Panc1 (cell line): ENCODE measurements at regions not wholly inside any gene's neighbourhood (a gene's known extent, or its start where the extent isn't known, plus 50 kb on each side); places are given as distances from the start of the nearest gene placed in this dataset.

ENCODE experiments used
- ATAC-seq: fragments of 200-7000 bp; cut with Tn5 transposase; 2 replicates; pipeline ENCODE4 v1.9.1; 2020; ENCODE audit warnings: mild to moderate bottlenecking, moderate library complexity
- BruUV-seq: library from RNA; stranded (reverse); fragments of 400-500 nt; replicated peaks from 2 replicates; lab custom pipeline; 2021; lab: Mats Ljungman, UMichigan
- CTCF ChIA-PET: fragments of 300-600 bp; sonication (Branson Sonifier 250); formaldehyde crosslinking; loops from one replicate; lab custom pipeline; 2022; ENCODE audit warnings: antibody characterized with exemption; lab: Charles Lee
- POLR2A ChIA-PET: fragments of 300-600 bp; sonication (Branson Sonifier 250); formaldehyde crosslinking; loops from one replicate; lab custom pipeline; 2022; ENCODE audit warnings: antibody characterized with exemption; lab: Charles Lee
- DNase-seq: peaks from one replicate; pipeline ENCODE4 v3.0.0-alpha.2; 2010; ENCODE audit warnings: low read depth, low spot score
- H3K27ac ChIP-seq: 2 replicates; pipeline ENCODE4 v1.5.1; 2011; ENCODE audit warnings: mild to moderate bottlenecking, low read length, inconsistent platforms
- H3K27me3 ChIP-seq: fragments of 200-500 bp; sonication (Bioruptor generic); 2 replicates; pipeline ENCODE4 v1.6.0; 2014; ENCODE audit warnings: low read length, inconsistent platforms; ENCODE audit not compliant: control insufficient read depth, insufficient read depth
- H3K36me3 ChIP-seq: fragments of 200-500 bp; sonication (Bioruptor generic); 2 replicates; pipeline ENCODE4 v1.5.1; 2014; ENCODE audit warnings: inconsistent platforms, mild to moderate bottlenecking, low read length, moderate library complexity; ENCODE audit not compliant: control insufficient read depth, insufficient read depth
- H3K4me1 ChIP-seq: 2 replicates; pipeline ENCODE4 v1.5.1; 2011; ENCODE audit warnings: inconsistent platforms, mild to moderate bottlenecking, low read length, moderate library complexity; ENCODE audit not compliant: control insufficient read depth, insufficient read depth
- H3K4me3 ChIP-seq, 2 experiments: 2 replicates each; pipeline ENCODE4 v1.5.1; 2011 to 2012; ENCODE audit warnings: low read depth in 2 of 2, low read length in 2 of 2, mild to moderate bottlenecking in 2 of 2, inconsistent platforms in 1 of 2, moderate library complexity in 1 of 2
- H3K9me3 ChIP-seq: fragments of 200-500 bp; sonication (Bioruptor generic); 2 replicates; pipeline ENCODE4 v1.5.1; 2014; ENCODE audit warnings: low read depth, mild to moderate bottlenecking, inconsistent platforms, low read length, moderate library complexity; ENCODE audit not compliant: control insufficient read depth, insufficient read depth
- POLR2AphosphoS5 ChIP-seq: IDR thresholded peaks from 2 replicates; pipeline ENCODE4 v1.6.1; 2012; ENCODE audit warnings: mild to moderate bottlenecking, low read depth, low read length, moderate library complexity
- REST ChIP-seq, 2 experiments: IDR thresholded peaks; 2 replicates each; pipeline ENCODE4 v1.6.1; 2011 to 2012; ENCODE audit warnings: low read depth in 2 of 2, control low read depth in 1 of 2, low read length in 1 of 2, mild to moderate bottlenecking in 1 of 2, moderate library complexity in 1 of 2; ENCODE audit not compliant: insufficient read depth in 1 of 2
- SIN3A ChIP-seq: IDR thresholded peaks from 2 replicates; pipeline ENCODE4 v1.6.1; 2012; ENCODE audit warnings: low read depth, mild to moderate bottlenecking, low read length, moderate library complexity, borderline replicate concordance; ENCODE audit not compliant: insufficient read depth
- TCF7L2 ChIP-seq: IDR thresholded peaks from 2 replicates; pipeline ENCODE4 v1.6.1; 2011; ENCODE audit warnings: mild to moderate bottlenecking, low read depth, low read length, inconsistent platforms
- in situ Hi-C: cut with HindIII; loops from 2 replicates; pipeline ENCODE4 v1.10.0; 2016; ENCODE audit warnings: low sequenced_read_pairs, low pct_unique_long_range_greater_than_20kb
- intact Hi-C: fragments of 100-400 bp; cut with micrococcal nuclease; formaldehyde crosslinking; loops from one replicate; pipeline ENCODE4 v1.10.0; 2022; ENCODE audit not compliant: unreplicated experiment
- TF ChIP-seq, protein P1 (sequence below): fragments of 450-650 bp; IDR thresholded peaks from 2 replicates; pipeline ENCODE4 v1.5.1; 2017; ENCODE audit warnings: mild to moderate bottlenecking

DNA sequence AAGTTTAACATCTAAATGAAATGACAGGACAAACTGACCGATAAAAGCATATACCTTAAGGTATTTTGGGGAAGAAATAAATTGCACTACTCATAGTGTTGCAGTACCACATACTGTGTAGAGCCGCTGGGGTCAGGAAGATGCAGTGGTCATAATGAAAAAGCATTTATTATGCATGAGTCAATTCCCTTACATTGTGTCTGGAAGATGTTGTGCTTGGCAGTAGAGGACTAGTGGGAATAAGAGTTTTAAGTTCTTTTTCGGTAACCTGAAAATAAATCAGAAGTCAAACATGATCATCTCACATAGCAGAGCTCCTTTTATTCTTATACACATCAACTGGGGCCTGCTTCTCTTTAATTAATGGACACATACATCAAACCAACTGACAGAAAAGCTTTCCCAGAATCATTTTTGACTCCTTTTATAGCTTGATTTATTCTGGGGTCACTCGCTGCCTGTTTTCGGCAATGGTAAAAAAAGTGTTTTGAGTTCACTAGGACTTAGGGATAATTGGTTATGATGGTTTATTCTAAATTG lies 262.5 kb upstream of the CHD1 start:
- BruUV-seq = no TSS peak
- no peaks in the 10 kb centered on the region for H3K27me3 ChIP-seq
- no peak overlapping the region for H3K27ac ChIP-seq
- ATAC-seq (no peak), DNase-seq (no peak)
- TF ChIP-seq, protein P1, sequence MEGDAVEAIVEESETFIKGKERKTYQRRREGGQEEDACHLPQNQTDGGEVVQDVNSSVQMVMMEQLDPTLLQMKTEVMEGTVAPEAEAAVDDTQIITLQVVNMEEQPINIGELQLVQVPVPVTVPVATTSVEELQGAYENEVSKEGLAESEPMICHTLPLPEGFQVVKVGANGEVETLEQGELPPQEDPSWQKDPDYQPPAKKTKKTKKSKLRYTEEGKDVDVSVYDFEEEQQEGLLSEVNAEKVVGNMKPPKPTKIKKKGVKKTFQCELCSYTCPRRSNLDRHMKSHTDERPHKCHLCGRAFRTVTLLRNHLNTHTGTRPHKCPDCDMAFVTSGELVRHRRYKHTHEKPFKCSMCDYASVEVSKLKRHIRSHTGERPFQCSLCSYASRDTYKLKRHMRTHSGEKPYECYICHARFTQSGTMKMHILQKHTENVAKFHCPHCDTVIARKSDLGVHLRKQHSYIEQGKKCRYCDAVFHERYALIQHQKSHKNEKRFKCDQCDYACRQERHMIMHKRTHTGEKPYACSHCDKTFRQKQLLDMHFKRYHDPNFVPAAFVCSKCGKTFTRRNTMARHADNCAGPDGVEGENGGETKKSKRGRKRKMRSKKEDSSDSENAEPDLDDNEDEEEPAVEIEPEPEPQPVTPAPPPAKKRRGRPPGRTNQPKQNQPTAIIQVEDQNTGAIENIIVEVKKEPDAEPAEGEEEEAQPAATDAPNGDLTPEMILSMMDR = no peak
- no peak for TF ChIP-seq SIN3A
- TF ChIP-seq TCF7L2 = no peak
- TF ChIP-seq POLR2AphosphoS5 = no peak
- TF ChIP-seq REST (IDR thresholded peaks at IDR 0.05; ENCODE audit: insufficient read depth in 1 of 2, low read depth in 2 of 2, low read length in 1 of 2) = no peak
- no peaks in the 10 kb centered on the region for H3K36me3 ChIP-seq
- in situ Hi-C loops = no loop called here
- CTCF ChIA-PET = no interaction called here
- intact Hi-C loops = no loop called here
- no peaks in the 10 kb centered on the region for H3K9me3 ChIP-seq
- H3K4me1 ChIP-seq = no peaks in the 10 kb centered on the region
- POLR2A ChIA-PET = interaction anchor here (0.7 kb wide), 1 partner anchor 106 kb away, joined by 3 read pairs; no protein-coding TSS in a partner anchor
- no peak overlapping the region for H3K4me3 ChIP-seq

DNA sequence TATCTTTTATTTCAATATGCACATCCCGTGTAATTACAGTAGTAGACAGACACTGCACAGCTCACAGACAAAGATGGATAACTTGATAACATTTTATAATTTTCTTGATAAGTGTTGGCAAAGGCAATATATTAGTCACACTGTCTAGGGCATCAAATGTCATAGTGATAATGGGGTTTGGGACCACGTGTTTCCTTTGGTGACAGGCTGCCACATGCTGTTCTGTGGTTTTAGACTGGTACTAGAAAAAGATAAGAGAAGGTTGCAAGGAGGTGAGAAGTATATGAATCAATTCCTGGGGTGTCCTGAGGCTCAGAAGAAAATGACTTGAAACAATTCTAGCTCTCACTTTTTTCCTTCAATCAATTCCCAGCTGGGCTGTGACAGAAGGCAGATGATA lies 258.8 kb upstream of the CHD1 start:
- CTCF ChIA-PET = no interaction called here

More for the DNA sequence above, 258.8 kb upstream of the CHD1 start:
- H3K4me3 ChIP-seq = no peak overlapping the region
- BruUV-seq = no TSS peak
- POLR2A ChIA-PET = no interaction called here
- no peaks in the 10 kb centered on the region for H3K9me3 ChIP-seq
- no peak overlapping the region for H3K27ac ChIP-seq
- in situ Hi-C loops = no loop called here
- TF ChIP-seq POLR2AphosphoS5 (no peak), REST (IDR thresholded peaks at IDR 0.05; ENCODE audit: insufficient read depth in 1 of 2, low read depth in 2 of 2, low read length in 1 of 2) (no peak), SIN3A (no peak), TCF7L2 (no peak)
- TF ChIP-seq, protein P1 = no peak
- no peaks in the 10 kb centered on the region for H3K4me1 ChIP-seq
- H3K36me3 ChIP-seq = no peaks in the 10 kb centered on the region
- no peak for ATAC-seq
- no peaks in the 10 kb centered on the region for H3K27me3 ChIP-seq
- intact Hi-C loops = no loop called here
- no peak for DNase-seq
